ENCODE measurements at regions not wholly inside any gene's neighbourhood (a gene's known extent, or its start where the extent isn't known, plus 50 kb on each side); places are given as distances from the start of the nearest gene placed in this dataset.

GRCh38 chr2:204321910-204322751 is 223.1 kb upstream of the PARD3B start:
- TF ChIP-seq EZH2 (IDR thresholded peaks at IDR 0.05; ENCODE audit: borderline replicate concordance) (no peak), CTCF (IDR thresholded peaks at IDR 0.05; ENCODE audit: poor library complexity) (no peak), EZH2phosphoT487 (IDR thresholded peaks at IDR 0.05; ENCODE audit: low read depth, severe bottlenecking, unreplicated experiment) (no peak)
